K562 (cell line): ENCODE measurements at regions not wholly inside any gene's neighbourhood (a gene's known extent, or its start where the extent isn't known, plus 50 kb on each side); places are given as distances from the start of the nearest gene placed in this dataset.

ENCODE experiments used
- ETV1 ChIP-seq: fragments of 450-650 bp; conservative IDR thresholded peaks from 2 replicates; pipeline ENCODE4 v1.6.1; 2016; ENCODE audit warnings: missing genetic modification characterization, control low read depth, low read depth, missing compliant biosample characterization
- FOXK2 ChIP-seq, 2 experiments: fragments of 450-650 bp; IDR thresholded peaks in 1 of 2; conservative IDR thresholded peaks in 1 of 2; 2 replicates each; pipeline ENCODE4 v1.6.1; 2016; ENCODE audit warnings: low read depth in 2 of 2, mild to moderate bottlenecking in 1 of 2
- HNRNPL ChIP-seq: fragments of 200-400 bp; formaldehyde crosslinking; IDR thresholded peaks from 2 replicates; pipeline ENCODE4 v1.6.1; 2017; ENCODE audit warnings: low read depth, mild to moderate bottlenecking, low read length
- L3MBTL2 ChIP-seq: fragments of 450-650 bp; IDR thresholded peaks from 2 replicates; pipeline ENCODE4 v1.6.1; 2016; ENCODE audit warnings: mild to moderate bottlenecking, moderate library complexity
- LEF1 ChIP-seq: fragments of 450-650 bp; IDR thresholded peaks from 2 replicates; pipeline ENCODE4 v1.6.1; 2016; ENCODE audit warnings: mild to moderate bottlenecking
- ZEB2 ChIP-seq: fragments of 450-650 bp; IDR thresholded peaks from 2 replicates; pipeline ENCODE4 v1.6.1; 2016
- ZFX ChIP-seq: sonication (generic); formaldehyde crosslinking; IDR thresholded peaks from 2 replicates; pipeline ENCODE4 v1.8.0; 2022; ENCODE audit warnings: mild to moderate bottlenecking, missing genetic modification reagents, moderate library complexity
- ZNF146 ChIP-seq: IDR thresholded peaks from one replicate; pipeline ENCODE4 v1.6.1; 2018; ENCODE audit warnings: missing compliant biosample characterization; ENCODE audit not compliant: unreplicated experiment
- ZNF3 ChIP-seq: fragments of 250-450 bp; sonication (Bioruptor Pico); IDR thresholded peaks from 2 replicates; pipeline ENCODE4 v1.5.0; 2021; ENCODE audit warnings: mild to moderate bottlenecking, moderate library complexity
- ZNF644 ChIP-seq: fragments of 200-800 bp; sonication (Bioruptor generic); IDR thresholded peaks from 2 replicates; pipeline ENCODE4 v1.6.1; 2016; ENCODE audit warnings: low read depth, missing genetic modification characterization, missing compliant biosample characterization
- ZNF764 ChIP-seq: fragments of 250-450 bp; sonication (Bioruptor Pico); IDR thresholded peaks from 2 replicates; pipeline ENCODE4 v1.4.0; 2020; ENCODE audit warnings: low read depth, mild to moderate bottlenecking, moderate library complexity
- TF ChIP-seq, protein P1 (sequence below): fragments of 450-650 bp; IDR thresholded peaks from 2 replicates; pipeline ENCODE4 v1.6.1; 2018; ENCODE audit not compliant: partially characterized antibody
- TF ChIP-seq, protein P2 (sequence below): IDR thresholded peaks from 3 replicates; pipeline ENCODE4 v1.6.1; 2011; ENCODE audit warnings: borderline replicate concordance, mild to moderate bottlenecking; ENCODE audit not compliant: insufficient read length, insufficient read depth
- TF ChIP-seq, protein P3 (sequence below): fragments of 450-650 bp; formaldehyde crosslinking; IDR thresholded peaks from 2 replicates; pipeline ENCODE4 v1.4.0; 2020; ENCODE audit warnings: mild to moderate bottlenecking, moderate library complexity

DNA sequence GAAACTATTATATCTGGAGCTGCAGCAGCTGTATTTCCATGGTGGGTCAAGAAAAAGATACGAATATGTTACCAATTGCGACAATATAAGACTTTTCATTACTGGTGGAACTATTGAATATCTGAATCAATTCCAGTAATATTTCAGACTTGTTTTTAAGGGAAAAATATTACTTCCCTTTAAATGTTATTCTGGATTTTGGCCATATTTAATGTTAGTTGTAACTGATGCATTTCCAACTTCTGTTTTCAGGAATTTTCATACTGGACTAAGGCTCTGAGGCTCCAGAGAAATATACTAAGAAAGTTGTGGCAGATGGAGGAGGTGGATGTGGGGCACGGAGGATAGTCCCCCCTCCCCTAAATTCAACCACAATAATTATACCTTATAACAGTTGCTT is 555.2 kb upstream of the SETBP1 start (continued):
- no peak for TF ChIP-seq FOXK2 (conservative IDR thresholded peaks at IDR 0.05 in 1 of 2, IDR thresholded peaks at IDR 0.05 in 1 of 2; ENCODE audit: low read depth in 2 of 2)
- no peak for TF ChIP-seq ZNF764 (CRISPR knock-in tag)
- no peak for TF ChIP-seq LEF1
- TF ChIP-seq, protein P1, sequence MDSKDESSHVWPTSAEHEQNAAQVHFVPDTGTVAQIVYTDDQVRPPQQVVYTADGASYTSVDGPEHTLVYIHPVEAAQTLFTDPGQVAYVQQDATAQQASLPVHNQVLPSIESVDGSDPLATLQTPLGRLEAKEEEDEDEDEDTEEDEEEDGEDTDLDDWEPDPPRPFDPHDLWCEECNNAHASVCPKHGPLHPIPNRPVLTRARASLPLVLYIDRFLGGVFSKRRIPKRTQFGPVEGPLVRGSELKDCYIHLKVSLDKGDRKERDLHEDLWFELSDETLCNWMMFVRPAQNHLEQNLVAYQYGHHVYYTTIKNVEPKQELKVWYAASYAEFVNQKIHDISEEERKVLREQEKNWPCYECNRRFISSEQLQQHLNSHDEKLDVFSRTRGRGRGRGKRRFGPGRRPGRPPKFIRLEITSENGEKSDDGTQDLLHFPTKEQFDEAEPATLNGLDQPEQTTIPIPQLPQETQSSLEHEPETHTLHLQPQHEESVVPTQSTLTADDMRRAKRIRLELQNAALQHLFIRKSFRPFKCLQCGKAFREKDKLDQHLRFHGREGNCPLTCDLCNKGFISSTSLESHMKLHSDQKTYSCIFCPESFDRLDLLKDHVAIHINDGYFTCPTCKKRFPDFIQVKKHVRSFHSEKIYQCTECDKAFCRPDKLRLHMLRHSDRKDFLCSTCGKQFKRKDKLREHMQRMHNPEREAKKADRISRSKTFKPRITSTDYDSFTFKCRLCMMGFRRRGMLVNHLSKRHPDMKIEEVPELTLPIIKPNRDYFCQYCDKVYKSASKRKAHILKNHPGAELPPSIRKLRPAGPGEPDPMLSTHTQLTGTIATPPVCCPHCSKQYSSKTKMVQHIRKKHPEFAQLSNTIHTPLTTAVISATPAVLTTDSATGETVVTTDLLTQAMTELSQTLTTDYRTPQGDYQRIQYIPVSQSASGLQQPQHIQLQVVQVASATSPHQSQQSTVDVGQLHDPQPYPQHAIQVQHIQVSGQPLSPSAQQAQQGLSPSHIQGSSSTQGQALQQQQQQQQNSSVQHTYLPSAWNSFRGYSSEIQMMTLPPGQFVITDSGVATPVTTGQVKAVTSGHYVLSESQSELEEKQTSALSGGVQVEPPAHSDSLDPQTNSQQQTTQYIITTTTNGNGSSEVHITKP = no peak
- TF ChIP-seq ZNF146 = no peak
- no peak for TF ChIP-seq HNRNPL
- TF ChIP-seq L3MBTL2 = no peak
- no peak for TF ChIP-seq ZNF644 (tag)
- no peak for TF ChIP-seq ZNF3 (CRISPR knock-in tag)
- TF ChIP-seq ZFX (CRISPR knock-in tag) = no peak
- TF ChIP-seq, protein P2, sequence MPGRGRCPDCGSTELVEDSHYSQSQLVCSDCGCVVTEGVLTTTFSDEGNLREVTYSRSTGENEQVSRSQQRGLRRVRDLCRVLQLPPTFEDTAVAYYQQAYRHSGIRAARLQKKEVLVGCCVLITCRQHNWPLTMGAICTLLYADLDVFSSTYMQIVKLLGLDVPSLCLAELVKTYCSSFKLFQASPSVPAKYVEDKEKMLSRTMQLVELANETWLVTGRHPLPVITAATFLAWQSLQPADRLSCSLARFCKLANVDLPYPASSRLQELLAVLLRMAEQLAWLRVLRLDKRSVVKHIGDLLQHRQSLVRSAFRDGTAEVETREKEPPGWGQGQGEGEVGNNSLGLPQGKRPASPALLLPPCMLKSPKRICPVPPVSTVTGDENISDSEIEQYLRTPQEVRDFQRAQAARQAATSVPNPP = no peak
- TF ChIP-seq, protein P3, sequence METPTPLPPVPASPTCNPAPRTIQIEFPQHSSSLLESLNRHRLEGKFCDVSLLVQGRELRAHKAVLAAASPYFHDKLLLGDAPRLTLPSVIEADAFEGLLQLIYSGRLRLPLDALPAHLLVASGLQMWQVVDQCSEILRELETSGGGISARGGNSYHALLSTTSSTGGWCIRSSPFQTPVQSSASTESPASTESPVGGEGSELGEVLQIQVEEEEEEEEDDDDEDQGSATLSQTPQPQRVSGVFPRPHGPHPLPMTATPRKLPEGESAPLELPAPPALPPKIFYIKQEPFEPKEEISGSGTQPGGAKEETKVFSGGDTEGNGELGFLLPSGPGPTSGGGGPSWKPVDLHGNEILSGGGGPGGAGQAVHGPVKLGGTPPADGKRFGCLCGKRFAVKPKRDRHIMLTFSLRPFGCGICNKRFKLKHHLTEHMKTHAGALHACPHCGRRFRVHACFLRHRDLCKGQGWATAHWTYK (CRISPR knock-in tag) = no peak
- no peak for TF ChIP-seq ETV1
- no peak for TF ChIP-seq ZEB2
